ENCODE measurements at regions not wholly inside any gene's neighbourhood (a gene's known extent, or its start where the extent isn't known, plus 50 kb on each side); places are given as distances from the start of the nearest gene placed in this dataset.

DNA sequence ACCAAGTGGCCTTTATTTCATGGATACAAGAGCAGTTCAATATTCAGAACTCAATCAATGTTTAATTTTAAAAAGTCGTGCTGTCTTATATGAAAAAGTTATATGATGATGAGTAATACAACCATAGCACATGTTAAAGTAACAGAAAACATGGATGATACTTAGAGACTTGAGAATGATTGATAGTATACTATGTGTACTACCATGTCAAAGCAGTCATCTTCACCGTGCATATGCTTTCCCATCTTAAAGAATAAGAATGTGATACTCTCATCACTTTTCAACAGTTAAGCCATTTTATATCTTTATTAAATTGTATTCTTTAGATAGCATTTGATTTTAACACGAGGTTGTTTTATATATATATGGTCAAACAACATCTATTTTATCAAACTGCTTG is 535.9 kb upstream of the ADAMTS5 start:
- peaks cover 0 to 3% (median 0%) of the 10 kb centered on the region in 4 donors for H3K9me3 ChIP-seq
- no peak overlapping the region for H3K27ac ChIP-seq
- H3K36me3 ChIP-seq = no peaks in the 10 kb centered on the region
- intact Hi-C loops (cut with DNase I; ENCODE audit: low total_unique reads) = no loop called here
- no peak overlapping the region for H3K4me3 ChIP-seq
- no peaks in the 10 kb centered on the region for H3K27me3 ChIP-seq
- WGBS, 5 donors = 79 to 87% (median 81%) methylated on average over 3 of the region's 3 CpGs
- no peak for DNase-seq
- TF ChIP-seq POLR2A (IDR thresholded peaks at IDR 0.05) = no peak
- no peak for TF ChIP-seq POLR2AphosphoS5 (IDR thresholded peaks at IDR 0.05)
- TF ChIP-seq EP300 (IDR thresholded peaks at IDR 0.05) = no peak
- no peak for TF ChIP-seq CTCF (IDR thresholded peaks at IDR 0.05)
- peaks cover 0 to 6% (median 0%) of the 10 kb centered on the region in 4 donors for H3K4me1 ChIP-seq

DNA sequence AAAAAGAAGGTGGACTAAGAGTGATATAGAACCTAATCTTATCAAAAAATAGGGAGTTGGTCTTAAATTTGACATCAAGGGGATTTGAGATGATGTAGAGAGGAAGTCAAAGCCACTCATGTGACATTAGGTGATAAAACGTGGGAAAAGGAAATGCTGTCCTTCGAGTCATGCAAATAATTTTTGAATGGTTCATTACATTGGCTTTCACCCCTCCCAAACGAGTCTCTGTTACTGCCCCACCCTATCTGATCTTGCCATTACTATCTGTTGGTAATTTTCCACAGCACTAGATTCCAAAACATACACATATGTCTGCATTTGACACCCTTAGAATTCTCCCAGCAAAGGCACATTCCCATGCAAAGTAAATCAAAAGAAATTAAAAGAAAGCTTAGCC is 531.1 kb upstream of the ADAMTS5 start:
- H3K36me3 ChIP-seq = no peaks in the 10 kb centered on the region
- DNase-seq = no peak
- 13 to 24% (median 18%) methylated on average over 3 of the region's 3 CpGs for WGBS, 5 donors
- no peak overlapping the region for H3K4me3 ChIP-seq
- H3K4me1 ChIP-seq = no peaks in the 10 kb centered on the region
- no peak overlapping the region for H3K27ac ChIP-seq
- H3K27me3 ChIP-seq = no peaks in the 10 kb centered on the region
- H3K9me3 ChIP-seq = no peaks in the 10 kb centered on the region
- no peak for TF ChIP-seq CTCF (IDR thresholded peaks at IDR 0.05)
- no peak for TF ChIP-seq POLR2A (IDR thresholded peaks at IDR 0.05)
- no peak for TF ChIP-seq EP300 (IDR thresholded peaks at IDR 0.05)
- no peak for TF ChIP-seq POLR2AphosphoS5 (IDR thresholded peaks at IDR 0.05)
- intact Hi-C loops (cut with DNase I; ENCODE audit: low total_unique reads) = no loop called here

DNA sequence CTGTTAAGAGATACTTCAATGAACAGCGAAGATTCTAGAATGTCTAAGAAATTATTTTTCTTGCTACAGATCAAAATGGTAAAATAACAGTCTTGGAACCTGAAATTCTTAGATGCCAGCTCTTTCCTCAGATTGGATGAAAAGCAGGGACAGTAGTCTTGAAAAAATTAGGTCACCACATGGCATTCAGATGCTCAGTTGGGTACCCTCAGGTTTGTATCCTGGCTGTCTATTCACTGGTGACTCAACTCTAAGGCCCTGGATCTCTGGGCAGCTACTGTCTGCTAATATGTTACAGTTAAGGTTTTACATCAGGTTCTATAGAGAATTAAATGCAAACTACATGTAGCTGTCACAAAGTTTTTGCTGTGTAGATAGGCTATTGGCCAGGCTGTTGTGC is 528.9 kb upstream of the ADAMTS5 start:
- Histone ChIP-seq H3K9me3 (no peaks in the 10 kb centered on the region), H3K36me3 (no peaks in the 10 kb centered on the region), H3K4me3 (no peak overlapping the region), H3K4me1 (peaks cover 0 to 9% (median 4%) of the 10 kb centered on the region in 4 donors), H3K27ac (no peak overlapping the region), H3K27me3 (no peaks in the 10 kb centered on the region)
- WGBS, 5 donors = 94 to 100% (median 99%) methylated on average over 1 of the region's 1 CpG
- intact Hi-C loops (cut with DNase I; ENCODE audit: low total_unique reads) = no loop called here
- no peak for DNase-seq
- TF ChIP-seq EP300 (IDR thresholded peaks at IDR 0.05) = no peak
- TF ChIP-seq POLR2AphosphoS5 (IDR thresholded peaks at IDR 0.05) = no peak
- TF ChIP-seq POLR2A (IDR thresholded peaks at IDR 0.05) = no peak
- no peak for TF ChIP-seq CTCF (IDR thresholded peaks at IDR 0.05)

GRCh38 chr21:27493542-27493941 is 526.7 kb upstream of the ADAMTS5 start:
- Histone ChIP-seq H3K9me3 (no peaks in the 10 kb centered on the region), H3K27me3 (no peaks in the 10 kb centered on the region), H3K4me3 (no peak overlapping the region), H3K4me1 (peaks cover 0 to 11% (median 4%) of the 10 kb centered on the region in 4 donors), H3K36me3 (no peaks in the 10 kb centered on the region), H3K27ac (no peak overlapping the region)
- no peak for TF ChIP-seq CTCF (IDR thresholded peaks at IDR 0.05)
- no peak for TF ChIP-seq EP300 (IDR thresholded peaks at IDR 0.05)
- no peak for TF ChIP-seq POLR2AphosphoS5 (IDR thresholded peaks at IDR 0.05)
- no peak for TF ChIP-seq POLR2A (IDR thresholded peaks at IDR 0.05)
- no peak for DNase-seq
- intact Hi-C loops (cut with DNase I; ENCODE audit: low total_unique reads) = no loop called here
